ENCODE measurements at regions not wholly inside any gene's neighbourhood (a gene's known extent, or its start where the extent isn't known, plus 50 kb on each side); places are given as distances from the start of the nearest gene placed in this dataset.

- no peak for DNase-seq (ENCODE audit: low read depth)
- no peak overlapping the region for H3K4me3 ChIP-seq (ENCODE audit: low read depth, low read length)
- TF ChIP-seq MYC (IDR thresholded peaks at IDR 0.05; ENCODE audit: low read depth, low read length) = no peak
- no peak for TF ChIP-seq POLR2A (IDR thresholded peaks at IDR 0.05; ENCODE audit: extremely low read depth, insufficient read length)
- TF ChIP-seq MAX (IDR thresholded peaks at IDR 0.05; ENCODE audit: low read depth, low read length) = no peak
- no peak for TF ChIP-seq CTCF (IDR thresholded peaks at IDR 0.05; ENCODE audit: low read depth, low read length)
These were observed 260.5 kb downstream of the CCDC85A start for GRCh38 chr2:56444339-56444738.

GRCh38 chr2:56448403-56449001 lies 264.7 kb downstream of the CCDC85A start:
- H3K4me3 ChIP-seq (ENCODE audit: low read depth, low read length) = no peak overlapping the region
- TF ChIP-seq MYC (IDR thresholded peaks at IDR 0.05; ENCODE audit: low read depth, low read length) (no peak), MAX (IDR thresholded peaks at IDR 0.05; ENCODE audit: low read depth, low read length) (no peak), CTCF (IDR thresholded peaks at IDR 0.05; ENCODE audit: low read depth, low read length) (no peak), POLR2A (IDR thresholded peaks at IDR 0.05; ENCODE audit: extremely low read depth, insufficient read length) (no peak)
- DNase-seq (ENCODE audit: low read depth) = no peak

GRCh38 chr2:56449002-56449431 lies 265.2 kb downstream of the CCDC85A start:
- DNase-seq (ENCODE audit: low read depth) = no peak
- TF ChIP-seq POLR2A (IDR thresholded peaks at IDR 0.05; ENCODE audit: extremely low read depth, insufficient read length) (no peak), MAX (IDR thresholded peaks at IDR 0.05; ENCODE audit: low read depth, low read length) (no peak), CTCF (IDR thresholded peaks at IDR 0.05; ENCODE audit: low read depth, low read length) (no peak), MYC (IDR thresholded peaks at IDR 0.05; ENCODE audit: low read depth, low read length) (no peak)
- H3K4me3 ChIP-seq (ENCODE audit: low read depth, low read length) = no peak overlapping the region

- DNase-seq (ENCODE audit: low read depth) = no peak
- no peak for TF ChIP-seq CTCF (IDR thresholded peaks at IDR 0.05; ENCODE audit: low read depth, low read length)
- TF ChIP-seq POLR2A (IDR thresholded peaks at IDR 0.05; ENCODE audit: extremely low read depth, insufficient read length) = no peak
- no peak for TF ChIP-seq MAX (IDR thresholded peaks at IDR 0.05; ENCODE audit: low read depth, low read length)
- no peak for TF ChIP-seq MYC (IDR thresholded peaks at IDR 0.05; ENCODE audit: low read depth, low read length)
- no peak overlapping the region for H3K4me3 ChIP-seq (ENCODE audit: low read depth, low read length)
These were observed 265.7 kb downstream of the CCDC85A start for GRCh38 chr2:56449449-56449860.

GRCh38 chr2:56450047-56450446 lies 266.3 kb downstream of the CCDC85A start:
- no peak overlapping the region for H3K4me3 ChIP-seq (ENCODE audit: low read depth, low read length)
- no peak for TF ChIP-seq MAX (IDR thresholded peaks at IDR 0.05; ENCODE audit: low read depth, low read length)
- no peak for TF ChIP-seq MYC (IDR thresholded peaks at IDR 0.05; ENCODE audit: low read depth, low read length)
- no peak for TF ChIP-seq CTCF (IDR thresholded peaks at IDR 0.05; ENCODE audit: low read depth, low read length)
- TF ChIP-seq POLR2A (IDR thresholded peaks at IDR 0.05; ENCODE audit: extremely low read depth, insufficient read length) = no peak
- DNase-seq (ENCODE audit: low read depth) = no peak

All from NB4 (cell line).